Mesodermal cell (in vitro differentiated cells): ENCODE measurements at regions not wholly inside any gene's neighbourhood (a gene's known extent, or its start where the extent isn't known, plus 50 kb on each side); places are given as distances from the start of the nearest gene placed in this dataset.

Source experiments
- H3K27ac ChIP-seq: 2 replicates; pipeline ENCODE4 v1.7.0; 2013; ENCODE audit warnings: mild to moderate bottlenecking, low read depth, low read length, moderate library complexity; ENCODE audit not compliant: severe bottlenecking
- H3K36me3 ChIP-seq: 2 replicates; pipeline ENCODE4 v1.7.1; 2013; ENCODE audit warnings: mild to moderate bottlenecking, low read length, moderate library complexity; ENCODE audit not compliant: control insufficient read depth, insufficient read depth
- H3K4me1 ChIP-seq: one replicate; pipeline ENCODE4 v1.7.1; 2013; ENCODE audit warnings: mild to moderate bottlenecking, low read length; ENCODE audit not compliant: insufficient read depth, control insufficient read depth, poor library complexity, severe bottlenecking
- H3K4me3 ChIP-seq: 2 replicates; pipeline ENCODE4 v1.7.0; 2013; ENCODE audit warnings: low read length, control low read depth, mild to moderate bottlenecking; ENCODE audit not compliant: insufficient read depth, poor library complexity, severe bottlenecking; ENCODE audit errors: extremely low read depth
- H3K9me3 ChIP-seq: 2 replicates; pipeline ENCODE4 v1.7.1; 2013; ENCODE audit warnings: mild to moderate bottlenecking, low read length, moderate library complexity; ENCODE audit not compliant: control insufficient read depth
- WGBS, 2 experiments: methylation state at CpG; one replicate each; pipeline ENCODE4 v1.1.5; 2013; ENCODE audit warnings: missing lambda C conversion rate in 2 of 2; ENCODE audit not compliant: insufficient coverage in 2 of 2; 5-methylcytosine and 5-hydroxymethylcytosine counted together

DNA sequence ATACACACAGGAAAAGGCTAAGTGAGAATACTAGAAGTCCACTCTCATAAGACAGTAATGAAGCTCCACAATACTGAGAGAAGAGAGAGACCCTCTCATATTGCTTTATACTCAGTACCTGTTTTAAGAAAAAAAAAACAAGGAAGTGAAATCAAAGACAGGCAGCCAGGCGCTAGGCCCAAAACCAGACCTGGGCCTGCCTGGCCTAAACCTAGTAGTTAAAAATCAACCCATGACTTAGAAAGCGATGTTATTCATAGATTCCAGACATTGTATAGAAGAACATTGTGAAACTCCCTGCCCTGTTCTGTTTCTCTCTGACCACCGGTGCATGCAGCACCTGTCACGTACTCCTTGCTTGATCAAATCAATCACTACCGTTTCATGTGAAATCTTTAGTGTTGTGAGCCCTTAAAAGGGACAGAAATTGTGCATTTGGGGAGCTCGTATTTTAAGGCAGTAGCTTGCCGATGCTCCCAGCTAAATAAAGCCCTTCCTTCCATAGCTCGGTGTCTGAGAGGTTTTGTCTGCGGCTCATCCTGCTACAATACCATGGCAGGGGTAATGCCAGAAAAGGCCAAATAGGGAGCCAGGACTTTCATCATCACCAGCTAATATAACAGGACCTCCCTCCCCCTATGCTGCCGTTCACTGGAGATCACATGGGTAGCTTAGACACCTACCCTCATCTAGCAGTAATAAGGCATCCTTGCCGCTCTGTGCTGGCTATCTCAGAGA is 1294.1 kb downstream of the NSUN3 start:
- H3K4me1 ChIP-seq = no peaks in the 10 kb centered on the region
- H3K27ac ChIP-seq = no peak overlapping the region
- no peak overlapping the region for H3K4me3 ChIP-seq
- WGBS, 2 experiments = 96 to 97% methylated on average over 6 to 11 of the region's 11 CpGs
- H3K36me3 ChIP-seq = no peaks in the 10 kb centered on the region
- H3K9me3 ChIP-seq = no peaks in the 10 kb centered on the region

DNA sequence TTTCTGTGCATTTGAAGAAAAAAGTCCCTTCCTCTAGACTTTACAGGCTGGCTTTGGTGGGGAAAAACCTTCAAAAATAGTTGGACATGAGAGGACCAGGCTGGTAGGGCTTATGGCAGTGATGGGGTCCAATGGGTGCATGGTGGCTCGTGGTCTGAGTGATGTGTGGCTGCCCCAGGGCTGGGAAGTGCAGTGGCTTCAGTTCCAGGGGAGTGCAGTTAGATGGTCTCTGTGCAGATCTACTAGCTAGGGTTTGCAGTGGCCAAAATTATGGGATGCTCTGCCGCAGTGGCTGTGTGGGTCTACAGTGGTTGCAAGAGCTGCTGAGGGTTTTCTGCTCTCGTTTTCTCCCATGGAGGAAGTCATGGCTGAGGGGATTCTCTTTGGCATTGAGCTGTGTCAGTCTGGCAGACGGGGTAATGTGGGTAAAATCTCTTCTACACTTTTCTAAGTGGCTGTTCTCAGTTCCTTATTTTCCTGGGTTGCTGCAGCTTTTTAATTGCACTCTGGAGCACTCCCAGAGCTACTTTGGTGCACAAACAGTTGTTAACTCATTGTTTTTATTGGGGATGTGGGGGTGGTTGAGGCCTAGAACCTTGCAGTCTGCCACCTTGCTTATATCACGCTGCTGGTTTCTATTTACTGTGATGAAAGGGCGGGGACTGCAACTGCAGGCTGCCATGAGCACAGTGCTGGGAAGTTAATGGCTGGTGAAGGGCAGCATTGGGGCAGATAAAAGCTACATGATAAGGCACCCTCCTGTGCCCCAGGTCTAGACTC is 1324.6 kb downstream of the NSUN3 start:
- Histone ChIP-seq H3K4me1 (no peaks in the 10 kb centered on the region), H3K4me3 (no peak overlapping the region), H3K9me3 (no peaks in the 10 kb centered on the region), H3K27ac (no peak overlapping the region), H3K36me3 (no peaks in the 10 kb centered on the region)
- WGBS, 2 experiments = 84 to 93% methylated on average over 5 of the region's 6 CpGs

- H3K27ac ChIP-seq = no peak overlapping the region
- no peak overlapping the region for H3K4me3 ChIP-seq
- no peaks in the 10 kb centered on the region for H3K36me3 ChIP-seq
- WGBS, 2 experiments = no CpG with 5 or more reads among the region's 3 CpGs
- H3K4me1 ChIP-seq = no peaks in the 10 kb centered on the region
- H3K9me3 ChIP-seq = no peaks in the 10 kb centered on the region
Observed at GRCh38 chr3:95389725-95390313, 1327.0 kb downstream of the NSUN3 start.

GRCh38 chr3:95394286-95394685 is 1331.4 kb downstream of the NSUN3 start:
- 73 to 93% methylated on average over 2 of the region's 2 CpGs for WGBS, 2 experiments
- H3K36me3 ChIP-seq = no peaks in the 10 kb centered on the region
- H3K4me3 ChIP-seq = no peak overlapping the region
- H3K27ac ChIP-seq = no peak overlapping the region
- no peaks in the 10 kb centered on the region for H3K9me3 ChIP-seq
- no peaks in the 10 kb centered on the region for H3K4me1 ChIP-seq

- no peaks in the 10 kb centered on the region for H3K4me1 ChIP-seq
- no peaks in the 10 kb centered on the region for H3K9me3 ChIP-seq
- H3K4me3 ChIP-seq = no peak overlapping the region
- 82 to 91% methylated on average over 2 to 3 of the region's 3 CpGs for WGBS, 2 experiments
- no peaks in the 10 kb centered on the region for H3K36me3 ChIP-seq
- no peak overlapping the region for H3K27ac ChIP-seq
Observed at GRCh38 chr3:95399585-95399984, 1336.7 kb downstream of the NSUN3 start.

- Histone ChIP-seq H3K9me3 (no peaks in the 10 kb centered on the region), H3K4me3 (no peak overlapping the region), H3K4me1 (no peaks in the 10 kb centered on the region), H3K36me3 (no peaks in the 10 kb centered on the region), H3K27ac (no peak overlapping the region)
- WGBS, 2 experiments = 100% methylated on average over 1 of the region's 2 CpGs; no CpG with 5 or more reads in 1 of the 2 experiments
Observed at GRCh38 chr3:95401693-95402092, 1338.8 kb downstream of the NSUN3 start.

GRCh38 chr3:95407709-95408463 is 1345.0 kb downstream of the NSUN3 start:
- 100% methylated on average over 1 of the region's 4 CpGs; no CpG with 5 or more reads in 1 of the 2 experiments for WGBS, 2 experiments
- no peaks in the 10 kb centered on the region for H3K4me1 ChIP-seq
- no peaks in the 10 kb centered on the region for H3K36me3 ChIP-seq
- H3K4me3 ChIP-seq = no peak overlapping the region
- no peaks in the 10 kb centered on the region for H3K9me3 ChIP-seq
- no peak overlapping the region for H3K27ac ChIP-seq

GRCh38 chr3:95408464-95408862 is 1345.6 kb downstream of the NSUN3 start:
- Histone ChIP-seq H3K9me3 (no peaks in the 10 kb centered on the region), H3K4me1 (no peaks in the 10 kb centered on the region), H3K27ac (no peak overlapping the region), H3K4me3 (no peak overlapping the region), H3K36me3 (no peaks in the 10 kb centered on the region)
- 56 to 75% methylated on average over 3 of the region's 3 CpGs for WGBS, 2 experiments

- Histone ChIP-seq H3K9me3 (no peaks in the 10 kb centered on the region), H3K36me3 (no peaks in the 10 kb centered on the region), H3K27ac (no peak overlapping the region), H3K4me1 (no peaks in the 10 kb centered on the region), H3K4me3 (no peak overlapping the region)
- WGBS, 2 experiments = 78 to 100% methylated on average over 2 to 6 of the region's 6 CpGs
Observed at GRCh38 chr3:95418251-95418650, 1355.4 kb downstream of the NSUN3 start.

GRCh38 chr3:95424279-95424678 is 1361.4 kb downstream of the NSUN3 start:
- no peak overlapping the region for H3K4me3 ChIP-seq
- 86% methylated on average over 3 of the region's 5 CpGs; no CpG with 5 or more reads in 1 of the 2 experiments for WGBS, 2 experiments
- H3K27ac ChIP-seq = no peak overlapping the region
- H3K36me3 ChIP-seq = no peaks in the 10 kb centered on the region
- H3K9me3 ChIP-seq = no peaks in the 10 kb centered on the region
- H3K4me1 ChIP-seq = no peaks in the 10 kb centered on the region
